ENCODE measurements at regions not wholly inside any gene's neighbourhood (a gene's known extent, or its start where the extent isn't known, plus 50 kb on each side); places are given as distances from the start of the nearest gene placed in this dataset.

GRCh38 chr16:85431431-85432124 lies 181.5 kb upstream of the GSE1 start:
- DNase-seq = no peak

- DNase-seq = no peak
Observed at GRCh38 chr16:85432606-85433005, 180.5 kb upstream of the GSE1 start.

- DNase-seq = no peak
Observed at GRCh38 chr16:85433477-85433876, 179.6 kb upstream of the GSE1 start.

- no peak for DNase-seq
Observed at GRCh38 chr16:85435286-85435685, 177.8 kb upstream of the GSE1 start.

GRCh38 chr16:85435700-85436099 lies 177.4 kb upstream of the GSE1 start:
- no peak for DNase-seq

- no peak for DNase-seq
Observed at GRCh38 chr16:85436207-85436606, 176.9 kb upstream of the GSE1 start.

GRCh38 chr16:85436636-85437165 lies 176.4 kb upstream of the GSE1 start:
- DNase-seq = peak in 1 of 56 donors; percentile 24

- peak in 1 of 56 donors; percentile 10 for DNase-seq
Observed at GRCh38 chr16:85437166-85438052, 175.7 kb upstream of the GSE1 start.

GRCh38 chr16:85438981-85439685 lies 174.0 kb upstream of the GSE1 start:
- no peak for DNase-seq

- no peak for DNase-seq
Observed at GRCh38 chr16:85440744-85441143, 172.4 kb upstream of the GSE1 start.

GRCh38 chr16:85441189-85441889 lies 171.8 kb upstream of the GSE1 start:
- no peak for DNase-seq

- no peak for DNase-seq
Observed at GRCh38 chr16:85441890-85442670, 171.0 kb upstream of the GSE1 start.

- DNase-seq = no peak
Observed at GRCh38 chr16:85443116-85443515, 170.0 kb upstream of the GSE1 start.

- DNase-seq = no peak
Observed at GRCh38 chr16:85443531-85443930, 169.6 kb upstream of the GSE1 start.

GRCh38 chr16:85445064-85445778 lies 167.9 kb upstream of the GSE1 start:
- no peak for DNase-seq

- DNase-seq = peak in 6 of 56 donors; percentile 14 to 64 (median 28)
Observed at GRCh38 chr16:85445779-85446222, 167.3 kb upstream of the GSE1 start.

GRCh38 chr16:85446951-85447692 lies 166.0 kb upstream of the GSE1 start:
- DNase-seq = no peak

- DNase-seq = no peak
Observed at GRCh38 chr16:85447693-85448313, 165.3 kb upstream of the GSE1 start.
